ENCODE measurements at regions not wholly inside any gene's neighbourhood (a gene's known extent, or its start where the extent isn't known, plus 50 kb on each side); places are given as distances from the start of the nearest gene placed in this dataset.
"Not testable (repeated sequence)": the region's sequence is repeated elsewhere in the genome, so short reads cannot be mapped to it uniquely, and the experiment has no call there.

DNA sequence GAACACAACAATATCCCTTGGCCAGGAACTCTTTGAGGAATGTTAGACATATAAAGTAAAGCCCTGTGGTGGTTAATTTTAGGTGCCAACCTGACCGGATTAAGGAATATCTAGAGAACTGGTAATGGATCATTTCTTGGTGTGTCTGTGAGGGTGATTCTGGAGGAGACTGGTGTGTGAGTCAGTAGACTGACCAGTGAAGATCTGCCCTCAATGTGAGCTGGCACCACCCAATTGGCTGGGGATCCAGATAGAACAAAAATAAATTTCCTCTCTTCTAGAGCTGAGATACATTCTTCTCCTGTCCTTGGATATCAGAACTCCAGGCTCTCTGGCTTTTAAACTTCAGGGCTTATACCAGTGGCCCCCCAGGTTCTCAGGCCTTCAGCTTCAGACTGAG is 56.2 kb upstream of the TNPO1 start:
- no peak for DNase-seq (ENCODE audit: low read depth)

DNA sequence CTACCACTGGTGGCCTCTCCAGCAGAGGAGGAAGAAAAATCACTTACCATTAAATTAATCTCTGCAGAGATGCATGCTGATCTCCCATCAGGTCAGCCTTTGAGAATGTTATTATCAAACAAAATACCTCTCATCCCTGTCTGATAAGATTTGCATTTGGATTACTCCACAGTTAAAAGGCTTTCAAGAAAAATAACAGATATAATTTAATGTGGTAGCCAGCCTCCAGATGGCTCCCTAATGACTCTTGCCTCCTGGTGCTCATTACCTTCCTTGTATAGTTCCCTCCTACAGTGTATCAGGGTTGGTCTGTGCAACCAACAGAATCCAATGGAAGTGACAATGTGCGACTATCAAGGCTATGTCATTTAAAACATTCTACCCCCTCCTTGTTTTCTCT is 63.6 kb upstream of the TNPO1 start:
- DNase-seq (ENCODE audit: low read depth) = no peak

DNA sequence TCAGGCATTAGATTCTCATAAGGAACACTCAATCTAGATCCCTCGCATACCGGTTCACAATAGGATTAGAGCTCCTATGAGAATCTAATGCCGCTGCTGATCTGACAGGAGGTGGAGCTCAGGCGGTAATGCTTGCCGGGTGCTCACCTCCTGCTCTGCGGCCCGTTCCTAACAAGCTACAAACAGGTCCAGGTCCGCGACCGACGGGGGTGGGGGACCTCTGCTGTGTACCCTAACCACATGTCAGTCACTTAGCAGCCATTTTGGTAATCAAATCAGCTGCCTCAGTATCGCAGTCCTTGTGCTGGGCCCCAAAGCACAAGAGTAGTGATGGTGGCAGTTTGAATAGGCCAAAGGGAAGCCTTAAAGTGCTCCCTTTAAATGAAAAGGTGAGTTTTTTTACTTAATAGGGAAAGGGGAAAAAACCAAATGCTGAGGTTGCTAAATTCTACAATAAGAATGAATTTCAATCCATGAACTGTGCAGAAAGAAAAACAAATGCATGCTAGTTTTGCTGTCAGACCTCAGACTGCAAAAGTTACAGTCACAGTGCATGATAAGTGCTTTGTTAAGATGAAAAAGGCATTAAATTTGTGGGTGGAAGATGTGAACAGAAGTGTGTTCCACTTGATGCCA is 67.0 kb upstream of the TNPO1 start:
- DNase-seq (ENCODE audit: low read depth) = no peak

DNA sequence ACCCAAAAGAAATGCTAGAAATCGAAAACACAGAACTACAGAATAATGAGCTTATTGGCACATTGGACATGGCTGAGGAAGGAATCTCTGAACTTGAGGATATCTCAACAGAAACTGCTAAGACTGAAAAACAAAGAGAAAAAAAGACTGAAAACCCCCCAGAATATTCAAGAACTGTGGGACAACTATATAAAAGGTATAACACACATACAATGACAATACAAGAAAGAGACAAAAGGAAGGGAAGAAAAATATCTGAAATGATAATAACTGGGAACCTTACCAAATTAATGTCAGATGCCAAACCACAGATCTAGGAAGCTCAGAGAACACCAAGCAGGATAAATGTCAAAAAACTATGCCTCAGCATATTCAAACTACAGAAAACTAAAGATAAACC is 68.6 kb upstream of the TNPO1 start:
- DNase-seq (ENCODE audit: low read depth) = no peak

DNA sequence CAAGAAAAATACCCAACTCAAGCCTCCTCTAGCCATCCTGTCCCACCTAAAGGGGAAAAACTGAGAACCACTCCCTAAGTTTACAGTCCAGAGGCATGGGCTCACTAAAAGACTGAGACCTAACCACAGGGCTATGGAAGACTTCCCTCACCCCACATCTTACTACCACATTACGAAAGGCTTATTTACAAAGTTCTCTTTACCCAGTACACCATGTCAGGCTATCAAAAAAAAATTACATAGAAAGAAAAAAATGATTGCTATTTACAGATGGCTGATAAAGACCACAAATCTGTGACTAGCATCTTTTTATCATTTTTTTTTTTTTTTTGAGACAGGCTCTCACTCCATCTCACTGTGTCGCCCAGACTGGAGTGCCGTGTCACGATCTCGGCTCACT is 69.7 kb upstream of the TNPO1 start:
- no peak for DNase-seq (ENCODE audit: low read depth)

DNA sequence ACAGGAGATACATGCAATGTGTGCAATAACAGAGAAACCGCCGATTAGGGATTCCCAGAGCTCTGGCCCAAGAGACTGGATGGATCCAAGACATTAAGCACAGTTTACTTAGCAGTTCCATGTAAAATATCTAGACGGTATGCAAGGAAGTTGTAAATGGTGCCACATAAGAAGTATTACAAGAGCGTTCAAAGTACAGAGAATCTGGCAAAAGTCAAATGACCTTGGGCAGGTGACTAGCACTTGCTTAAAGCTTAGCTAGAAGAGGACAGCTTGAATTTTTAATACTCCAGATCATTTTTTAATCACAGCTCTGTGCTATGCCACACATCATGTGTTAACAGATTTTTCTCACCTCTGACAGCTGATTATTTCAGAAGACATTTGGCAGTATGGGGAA is 72.3 kb upstream of the TNPO1 start:
- DNase-seq (ENCODE audit: low read depth) = no peak

DNA sequence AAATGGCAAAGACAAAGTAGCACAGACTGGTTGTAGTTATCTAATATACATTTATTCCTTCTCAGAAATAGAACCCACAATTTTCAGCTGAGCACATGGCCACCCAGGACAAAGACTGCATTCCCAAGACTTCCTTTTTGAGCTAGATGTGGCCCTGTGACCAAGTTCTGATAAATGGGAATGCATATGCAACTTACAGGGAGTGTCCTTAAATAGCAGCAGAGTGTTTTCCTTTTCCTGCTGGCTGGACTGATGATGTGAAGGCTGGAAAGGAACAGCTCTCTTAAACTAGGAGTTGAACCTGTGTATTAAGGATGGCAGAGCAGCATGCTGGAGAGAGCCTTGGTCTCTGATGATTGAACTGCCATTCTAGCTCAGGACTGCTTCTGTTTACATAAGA is 74.7 kb upstream of the TNPO1 start:
- DNase-seq (ENCODE audit: low read depth) = no peak

DNA sequence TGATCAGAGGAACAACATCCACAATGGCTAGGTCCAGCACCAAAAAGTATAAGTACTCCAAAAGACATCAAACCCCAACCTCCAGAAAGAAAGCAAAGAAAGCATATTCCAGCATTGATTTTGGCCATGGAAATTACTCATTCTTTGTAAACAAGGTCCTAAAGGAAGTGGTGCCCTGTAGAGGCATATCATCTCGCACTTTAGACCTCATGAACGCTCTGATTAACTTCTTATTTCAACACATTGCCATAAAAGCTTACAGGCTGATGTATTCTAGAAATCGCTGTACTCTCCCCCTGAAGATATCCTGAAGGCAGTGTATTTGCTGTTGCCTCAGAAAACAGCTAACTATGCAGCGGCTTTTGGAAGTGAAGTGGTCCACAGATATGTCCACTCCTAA is 82.7 kb upstream of the TNPO1 start:
- DNase-seq (ENCODE audit: low read depth) = no peak

DNA sequence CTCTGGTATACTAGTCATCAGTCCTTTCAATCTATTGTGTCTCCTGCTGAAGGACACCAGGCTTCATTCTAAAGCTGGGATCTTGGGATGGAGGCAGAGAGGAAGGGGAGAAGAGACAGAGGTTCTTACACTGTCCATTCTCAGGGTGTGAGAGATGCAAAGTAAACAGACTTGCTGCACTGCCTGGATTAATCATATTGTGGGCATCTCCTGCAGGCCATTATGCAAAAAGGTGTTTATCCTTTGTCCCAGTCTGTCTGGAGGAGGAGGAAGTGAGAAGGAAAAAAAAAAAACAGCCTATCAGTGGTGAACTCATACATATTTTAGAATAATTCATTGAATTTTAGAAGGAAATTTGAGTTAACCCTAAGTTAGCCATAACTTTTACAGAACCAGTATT is 92.9 kb upstream of the TNPO1 start:
- no peak for DNase-seq (ENCODE audit: low read depth)

DNA sequence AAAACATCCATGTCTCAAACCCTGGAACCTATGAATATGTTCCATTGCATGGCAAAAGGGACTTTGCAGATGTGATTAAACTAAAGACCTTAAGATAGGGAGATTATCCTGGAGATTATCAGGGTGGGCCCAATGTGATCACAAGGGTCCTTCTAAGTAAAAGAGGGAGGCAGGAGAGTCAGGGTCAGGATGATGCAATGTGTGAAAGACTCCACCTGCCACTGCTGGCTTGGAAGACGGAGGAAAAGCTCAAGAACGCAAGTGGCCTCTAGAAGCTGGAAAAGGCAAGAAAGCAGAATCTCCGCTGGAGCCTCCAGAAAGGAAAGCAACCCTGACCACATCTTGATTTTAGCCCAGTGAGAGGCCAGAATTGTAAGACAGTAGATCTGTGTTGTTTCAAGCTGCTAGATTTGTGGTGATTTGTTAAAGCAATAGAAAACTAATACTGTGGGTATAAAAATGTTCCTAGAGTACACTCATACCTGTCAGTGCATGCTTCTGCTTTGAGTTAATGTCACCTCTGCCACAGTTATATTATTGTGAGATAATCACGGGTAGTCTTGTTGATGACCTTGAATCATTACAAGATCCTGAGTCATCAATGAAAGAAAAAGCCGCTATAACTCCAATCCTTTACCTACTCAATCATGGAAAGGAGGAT is 93.5 kb upstream of the TNPO1 start:
- DNase-seq (ENCODE audit: low read depth) = no peak

DNA sequence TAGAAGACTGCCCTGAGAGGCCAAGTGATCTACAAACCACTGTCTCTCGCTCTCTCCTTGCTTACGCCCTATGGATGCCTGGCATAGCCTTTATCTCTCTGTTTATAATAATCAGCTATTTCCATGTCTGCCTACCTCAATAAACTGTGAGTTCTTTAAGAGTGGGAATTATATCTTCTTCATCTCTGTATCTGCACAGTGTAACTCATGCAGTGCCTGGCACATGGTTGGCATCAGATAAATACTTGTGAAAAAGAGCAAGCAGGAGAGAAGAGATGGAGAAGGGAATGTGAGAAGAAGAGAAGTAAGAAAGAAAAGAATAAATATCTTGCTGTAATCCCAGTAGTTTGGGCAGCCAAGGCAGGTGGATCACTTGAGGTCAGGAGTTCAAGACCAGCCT is 94.6 kb upstream of the TNPO1 start:
- DNase-seq (ENCODE audit: low read depth) = no peak

DNA sequence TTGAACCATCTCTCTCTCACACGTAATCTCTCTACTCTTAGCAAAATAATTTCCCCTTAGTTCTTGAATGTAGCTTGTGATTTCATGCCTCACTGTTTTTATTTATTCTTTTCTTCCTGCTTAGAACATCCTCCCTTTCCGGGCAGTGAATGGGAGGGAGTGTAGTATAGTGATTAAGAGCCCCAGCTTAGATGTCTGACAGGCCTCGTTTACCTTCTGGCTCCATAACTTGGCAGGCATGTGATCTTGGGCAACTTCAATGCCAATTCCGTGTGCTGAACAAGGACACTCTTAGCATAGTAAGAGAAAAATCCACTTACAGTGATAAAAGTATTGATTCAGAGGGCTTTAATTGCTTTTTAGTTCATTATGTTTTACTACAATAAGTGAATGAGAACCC is 96.3 kb upstream of the TNPO1 start:
- no peak for DNase-seq (ENCODE audit: low read depth)

DNA sequence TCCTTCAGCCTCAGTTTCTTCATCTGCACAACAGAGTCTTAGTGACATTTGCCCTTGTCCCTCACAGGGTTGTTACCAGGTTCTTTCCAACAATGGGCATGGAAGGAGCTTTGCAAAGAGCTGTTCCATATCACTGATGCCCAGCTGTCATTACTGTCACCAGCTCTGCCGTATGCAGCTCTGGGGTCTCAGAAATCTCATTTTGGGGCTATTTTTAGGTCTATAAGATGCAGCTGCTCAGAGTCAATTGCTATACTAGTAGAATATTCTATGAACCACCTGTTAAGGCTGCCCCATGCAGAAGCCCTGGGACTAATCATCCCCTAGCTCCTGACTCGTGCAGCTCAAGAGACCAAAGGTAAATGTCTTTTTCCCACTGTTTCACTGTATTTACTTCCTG is 105.1 kb upstream of the TNPO1 start:
- no peak for DNase-seq (ENCODE audit: low read depth)

DNA sequence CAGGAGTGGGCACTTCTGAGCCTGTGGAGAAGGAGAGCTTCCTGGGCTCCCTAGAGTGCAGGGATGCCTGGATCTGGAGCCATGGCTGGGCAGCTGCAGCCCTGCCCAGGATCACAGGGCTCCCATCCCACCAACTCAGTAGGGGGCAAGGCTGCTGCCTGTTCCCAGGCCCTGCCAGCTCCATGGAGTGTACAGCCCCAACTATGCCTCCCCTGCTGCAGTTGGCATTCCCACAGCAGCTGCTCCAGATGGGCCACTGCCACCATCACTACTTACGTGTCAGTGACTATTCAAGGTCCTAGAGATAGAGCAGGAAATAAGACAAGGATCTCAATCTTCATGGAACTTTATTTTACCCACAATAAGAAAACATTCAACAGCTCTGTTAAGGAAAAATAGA is 107.1 kb upstream of the TNPO1 start:
- no peak for DNase-seq (ENCODE audit: low read depth)

DNA sequence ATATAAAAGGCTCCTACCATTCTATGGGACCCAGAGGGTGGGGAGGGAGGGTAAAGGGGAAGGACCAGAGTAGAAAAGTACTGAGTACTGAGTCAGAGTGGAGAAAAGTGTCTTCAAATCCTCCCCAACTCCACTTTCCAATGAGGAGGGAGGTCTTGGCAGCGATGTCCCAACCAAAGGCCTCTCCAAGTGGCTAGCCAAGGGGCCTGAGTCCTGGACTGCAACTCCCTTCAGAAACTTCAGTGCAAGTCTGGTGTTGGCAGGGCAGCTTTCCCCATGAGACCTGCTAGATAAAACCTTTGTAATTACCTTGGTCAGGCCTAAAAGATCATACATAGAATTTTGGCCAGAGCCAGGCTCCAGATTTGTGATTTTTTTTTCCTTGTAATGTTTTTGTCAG is 111.3 kb upstream of the TNPO1 start:
- no peak for DNase-seq (ENCODE audit: low read depth)

DNA sequence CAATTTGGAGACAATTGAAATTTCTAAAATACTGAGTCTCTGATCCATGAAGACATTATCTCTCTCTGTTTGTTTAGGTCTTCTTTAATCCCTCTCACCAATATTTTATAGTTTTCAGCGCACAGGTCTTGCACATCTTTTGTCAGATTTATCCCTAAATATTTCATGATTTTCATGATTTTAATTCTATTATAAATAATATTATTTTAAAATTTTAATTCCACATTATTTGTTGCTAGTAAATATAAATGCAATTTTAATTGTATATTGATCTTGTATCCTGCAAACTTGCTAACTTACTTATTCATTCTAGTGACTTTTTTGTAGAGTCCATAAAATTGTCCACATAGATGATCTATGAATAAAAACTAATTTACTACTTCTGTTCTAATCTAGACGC is 112.6 kb upstream of the TNPO1 start:
- no peak for DNase-seq (ENCODE audit: low read depth)

DNA sequence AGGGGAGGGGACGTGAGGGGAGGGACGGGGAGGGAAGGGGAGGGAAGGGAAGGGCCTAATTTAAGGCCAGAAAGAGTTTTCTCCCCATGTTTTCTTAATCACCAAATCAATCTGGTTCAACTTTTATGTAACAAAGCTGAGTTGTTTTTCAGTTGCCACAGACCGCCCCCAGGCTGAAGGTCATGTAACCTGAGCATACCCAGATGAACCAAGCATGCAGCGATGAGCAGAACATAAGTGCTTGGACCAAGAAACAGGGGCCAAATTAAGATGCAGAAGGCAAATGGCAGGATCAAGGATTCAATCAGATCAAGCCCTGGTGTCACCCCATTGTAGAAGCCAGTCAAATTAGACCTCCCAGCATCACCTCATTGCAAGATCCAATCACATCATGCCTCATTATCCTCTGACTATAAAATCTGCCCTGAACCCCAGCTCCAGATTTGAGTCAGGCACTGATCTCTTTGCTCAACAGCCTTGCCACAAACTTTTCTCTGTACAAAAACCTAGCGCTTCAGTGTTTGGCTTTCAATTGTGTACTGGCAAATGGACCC is 113.5 kb upstream of the TNPO1 start:
- no peak for DNase-seq (ENCODE audit: low read depth)

DNA sequence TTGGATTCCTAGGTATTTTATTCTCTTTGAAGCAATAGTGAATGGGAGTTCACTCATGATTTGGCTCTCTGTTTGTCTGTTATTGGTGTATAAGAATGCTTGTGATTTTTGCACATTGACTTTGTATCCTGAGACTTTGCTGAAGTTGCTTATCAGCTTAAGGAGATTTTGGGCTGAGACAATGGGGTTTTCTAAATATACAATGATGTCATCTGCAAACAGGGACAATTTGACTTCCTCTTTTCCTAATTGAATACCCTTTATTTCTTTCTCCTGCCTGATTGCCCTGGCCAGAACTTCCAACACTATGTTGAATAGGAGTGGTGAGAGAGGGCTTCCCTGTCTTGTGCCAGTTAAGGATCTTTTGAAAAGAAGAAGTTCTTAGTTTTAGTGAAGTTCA is 114.4 kb upstream of the TNPO1 start:
- DNase-seq (ENCODE audit: low read depth) = not testable (repeated sequence)

DNA sequence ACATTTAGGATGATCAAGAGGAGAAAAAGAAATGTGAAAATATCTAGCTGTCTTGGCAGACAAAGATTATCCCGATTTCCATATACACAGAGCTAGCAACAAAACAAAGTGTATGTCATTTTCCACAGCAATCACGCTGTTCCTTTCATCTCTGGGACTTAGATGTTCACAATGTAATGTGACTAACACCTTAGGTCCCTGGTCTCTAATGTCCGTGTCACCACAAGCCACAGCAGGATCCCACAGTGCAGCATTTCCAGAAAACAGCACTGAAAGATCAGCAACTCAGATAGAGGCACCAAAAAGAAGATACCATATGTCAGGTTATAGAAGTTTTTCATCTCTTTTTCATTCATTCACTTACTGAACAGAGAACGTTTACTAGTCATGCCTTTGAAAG is 118.0 kb upstream of the TNPO1 start:
- no peak for DNase-seq (ENCODE audit: low read depth)

DNA sequence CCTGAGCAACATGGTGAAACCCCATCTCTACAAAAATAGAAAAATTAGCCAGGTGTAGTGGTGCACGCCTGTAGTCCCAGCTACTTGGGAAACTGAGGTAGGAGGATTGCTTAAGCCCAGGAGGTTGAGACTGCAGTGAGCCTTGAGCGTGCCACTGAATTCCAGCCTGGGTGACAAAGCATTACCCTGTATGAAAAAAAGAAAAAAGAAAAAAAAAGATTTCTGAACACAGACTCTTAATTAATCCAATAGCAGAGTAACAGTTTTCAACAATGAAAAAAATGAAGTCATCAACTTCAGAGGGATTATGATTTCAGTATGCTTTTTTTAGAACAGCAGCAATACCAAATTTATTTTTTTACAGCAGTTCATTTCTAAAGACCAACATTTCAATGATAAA is 118.8 kb upstream of the TNPO1 start:
- DNase-seq (ENCODE audit: low read depth) = no peak

DNA sequence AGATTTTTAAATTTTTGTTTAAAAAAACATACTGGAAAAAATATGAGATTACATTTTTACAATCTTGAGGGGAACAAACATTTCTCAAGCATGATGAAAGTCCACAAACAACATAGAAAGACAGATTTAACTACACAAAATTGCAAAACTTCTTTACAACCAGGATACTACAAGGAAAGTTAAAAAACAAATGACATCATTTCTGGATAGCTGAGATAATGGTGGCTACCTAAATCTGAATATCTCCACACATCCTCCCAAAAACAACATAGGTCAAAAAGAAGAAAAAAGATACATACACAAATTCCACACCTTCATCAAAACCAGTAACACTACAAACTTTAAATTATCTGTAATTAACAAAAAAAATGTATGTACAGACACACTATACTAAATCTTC is 120.8 kb upstream of the TNPO1 start:
- no peak for DNase-seq (ENCODE audit: low read depth)

DNA sequence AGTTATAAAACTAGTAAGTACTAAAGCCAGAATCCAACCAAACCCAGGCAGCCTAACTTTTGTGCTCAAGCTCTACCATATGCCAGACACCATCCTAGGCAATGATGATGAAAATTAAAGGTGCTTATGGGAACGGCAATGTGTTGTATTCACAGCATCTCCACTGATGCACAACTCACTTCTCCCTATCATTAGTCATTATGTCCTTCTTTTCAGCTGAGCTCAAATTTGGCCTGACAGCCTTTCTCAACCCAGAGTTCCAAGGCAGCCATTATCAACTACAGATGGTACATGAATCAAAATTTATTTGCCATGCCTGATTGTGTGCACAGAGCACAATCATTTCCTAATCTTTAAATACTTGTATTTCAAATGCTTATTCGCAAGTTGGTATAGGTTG is 121.6 kb upstream of the TNPO1 start:
- no peak for DNase-seq (ENCODE audit: low read depth)

DNA sequence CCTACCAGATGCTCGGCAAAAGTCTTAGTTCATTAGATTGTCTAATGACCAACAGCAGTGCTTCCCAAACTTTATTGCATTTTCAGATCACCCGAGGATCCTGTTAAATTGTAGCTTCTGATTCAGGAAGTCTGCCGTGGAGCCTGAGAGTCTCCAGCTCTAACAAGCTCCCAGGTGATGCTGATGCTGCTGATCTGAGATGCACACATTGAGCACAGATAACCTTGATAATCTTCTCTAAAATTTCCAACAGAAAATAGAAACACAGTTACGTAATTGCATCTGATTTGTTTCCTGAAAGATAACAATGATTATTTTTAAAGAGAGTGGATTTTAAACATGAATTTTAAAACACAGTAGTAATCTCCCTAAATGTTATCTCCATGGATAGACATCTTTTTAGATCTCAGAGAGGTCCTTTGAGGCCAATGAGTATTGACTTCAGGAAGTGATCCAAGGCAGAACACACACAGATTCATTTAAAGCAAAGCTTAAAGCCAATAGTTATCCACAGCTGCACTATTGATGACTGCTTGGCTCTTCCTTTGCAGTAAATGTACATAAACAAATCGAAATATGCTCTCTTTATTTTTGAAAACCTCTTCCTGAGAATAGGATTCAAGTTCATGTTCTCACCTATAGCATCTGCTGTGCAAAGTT is 122.8 kb upstream of the TNPO1 start:
- DNase-seq (ENCODE audit: low read depth) = no peak
